K562 (cell line): ENCODE measurements at regions not wholly inside any gene's neighbourhood (a gene's known extent, or its start where the extent isn't known, plus 50 kb on each side); places are given as distances from the start of the nearest gene placed in this dataset.

Experiments
- ASH1L ChIP-seq: fragments of 450-650 bp; IDR thresholded peaks from 2 replicates; pipeline ENCODE4 v1.6.1; 2018; ENCODE audit warnings: borderline replicate concordance, mild to moderate bottlenecking, low read depth; ENCODE audit not compliant: partially characterized antibody
- BRD9 ChIP-seq: fragments of 450-650 bp; IDR thresholded peaks from 2 replicates; pipeline ENCODE4 v1.6.1; 2018; ENCODE audit warnings: low read depth; ENCODE audit not compliant: partially characterized antibody
- E2F3 ChIP-seq: fragments of 250-450 bp; sonication (Bioruptor Pico); IDR thresholded peaks from 2 replicates; pipeline ENCODE4 v1.4.0; 2020; ENCODE audit warnings: mild to moderate bottlenecking
- HDGF ChIP-seq: fragments of 450-650 bp; IDR thresholded peaks from 2 replicates; pipeline ENCODE4 v1.6.1; 2016
- IFI16 ChIP-seq: fragments of 250-450 bp; sonication (Bioruptor Pico); IDR thresholded peaks from 2 replicates; pipeline ENCODE4 v2.1.2; 2022; ENCODE audit warnings: mild to moderate bottlenecking, inconsistent platforms
- KAT8 ChIP-seq: fragments of 450-650 bp; IDR thresholded peaks from 2 replicates; pipeline ENCODE4 v1.6.1; 2016; ENCODE audit warnings: low read depth, mild to moderate bottlenecking
- MTF1 ChIP-seq: fragments of 250-450 bp; sonication (Bioruptor Pico); IDR thresholded peaks from 2 replicates; pipeline ENCODE4 v1.9.0; 2021; ENCODE audit warnings: moderate library complexity, mild to moderate bottlenecking, inconsistent platforms, borderline replicate concordance
- SNRNP70 ChIP-seq: fragments of 200-400 bp; formaldehyde crosslinking; optimal IDR thresholded peaks from 2 replicates; pipeline ENCODE3; 2017; ENCODE audit warnings: low read depth, low read length
- TF ChIP-seq, protein P1 (sequence below): sonication (generic); formaldehyde crosslinking; IDR thresholded peaks from 2 replicates; pipeline ENCODE4 v1.8.1; 2022; ENCODE audit warnings: missing genetic modification reagents
- TF ChIP-seq, protein P2 (sequence below), 3 experiments: IDR thresholded peaks in 2 of 3; conservative IDR thresholded peaks in 1 of 3; 2 replicates each; pipeline ENCODE4 v1.5.1; 2011 to 2012; ENCODE audit warnings: low read length in 3 of 3, mild to moderate bottlenecking in 3 of 3, control low read depth in 2 of 3, improper control_type of control experiment in 1 of 3, inconsistent platforms in 1 of 3, low read depth in 1 of 3, mixed read lengths in 1 of 3, moderate library complexity in 1 of 3; ENCODE audit not compliant: insufficient read depth in 2 of 3
- TF ChIP-seq, protein P3 (sequence below), 2 experiments: fragments of 450-650 bp; IDR thresholded peaks; 2 replicates each; pipeline ENCODE4 v1.6.1; 2016; ENCODE audit warnings: mild to moderate bottlenecking in 2 of 2, borderline replicate concordance in 1 of 2, low read depth in 1 of 2, moderate library complexity in 1 of 2
- TF ChIP-seq, protein P4 (sequence below), 2 experiments: fragments of 450-650 bp in 1 of 2; sonication (generic) in 1 of 2; formaldehyde crosslinking in 1 of 2; IDR thresholded peaks; 2 replicates each; pipeline versions ENCODE4 v1.7.1 to v1.9.0; 2016 to 2022; ENCODE audit warnings: inconsistent platforms in 1 of 2, mild to moderate bottlenecking in 1 of 2, missing genetic modification reagents in 1 of 2

GRCh38 chr13:32938314-32938713 is 77.9 kb upstream of the KL start:
- TF ChIP-seq, protein P1, sequence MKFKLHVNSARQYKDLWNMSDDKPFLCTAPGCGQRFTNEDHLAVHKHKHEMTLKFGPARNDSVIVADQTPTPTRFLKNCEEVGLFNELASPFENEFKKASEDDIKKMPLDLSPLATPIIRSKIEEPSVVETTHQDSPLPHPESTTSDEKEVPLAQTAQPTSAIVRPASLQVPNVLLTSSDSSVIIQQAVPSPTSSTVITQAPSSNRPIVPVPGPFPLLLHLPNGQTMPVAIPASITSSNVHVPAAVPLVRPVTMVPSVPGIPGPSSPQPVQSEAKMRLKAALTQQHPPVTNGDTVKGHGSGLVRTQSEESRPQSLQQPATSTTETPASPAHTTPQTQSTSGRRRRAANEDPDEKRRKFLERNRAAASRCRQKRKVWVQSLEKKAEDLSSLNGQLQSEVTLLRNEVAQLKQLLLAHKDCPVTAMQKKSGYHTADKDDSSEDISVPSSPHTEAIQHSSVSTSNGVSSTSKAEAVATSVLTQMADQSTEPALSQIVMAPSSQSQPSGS (CRISPR knock-in tag): no peak
- TF ChIP-seq, protein P2, sequence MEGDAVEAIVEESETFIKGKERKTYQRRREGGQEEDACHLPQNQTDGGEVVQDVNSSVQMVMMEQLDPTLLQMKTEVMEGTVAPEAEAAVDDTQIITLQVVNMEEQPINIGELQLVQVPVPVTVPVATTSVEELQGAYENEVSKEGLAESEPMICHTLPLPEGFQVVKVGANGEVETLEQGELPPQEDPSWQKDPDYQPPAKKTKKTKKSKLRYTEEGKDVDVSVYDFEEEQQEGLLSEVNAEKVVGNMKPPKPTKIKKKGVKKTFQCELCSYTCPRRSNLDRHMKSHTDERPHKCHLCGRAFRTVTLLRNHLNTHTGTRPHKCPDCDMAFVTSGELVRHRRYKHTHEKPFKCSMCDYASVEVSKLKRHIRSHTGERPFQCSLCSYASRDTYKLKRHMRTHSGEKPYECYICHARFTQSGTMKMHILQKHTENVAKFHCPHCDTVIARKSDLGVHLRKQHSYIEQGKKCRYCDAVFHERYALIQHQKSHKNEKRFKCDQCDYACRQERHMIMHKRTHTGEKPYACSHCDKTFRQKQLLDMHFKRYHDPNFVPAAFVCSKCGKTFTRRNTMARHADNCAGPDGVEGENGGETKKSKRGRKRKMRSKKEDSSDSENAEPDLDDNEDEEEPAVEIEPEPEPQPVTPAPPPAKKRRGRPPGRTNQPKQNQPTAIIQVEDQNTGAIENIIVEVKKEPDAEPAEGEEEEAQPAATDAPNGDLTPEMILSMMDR (IDR thresholded peaks at IDR 0.05 in 2 of 3, conservative IDR thresholded peaks at IDR 0.05 in 1 of 3; ENCODE audit: insufficient read depth in 2 of 3, low read depth in 1 of 3, low read length in 3 of 3): no peak
- TF ChIP-seq HDGF: no peak
- no peak for TF ChIP-seq SNRNP70
- TF ChIP-seq, protein P3, sequence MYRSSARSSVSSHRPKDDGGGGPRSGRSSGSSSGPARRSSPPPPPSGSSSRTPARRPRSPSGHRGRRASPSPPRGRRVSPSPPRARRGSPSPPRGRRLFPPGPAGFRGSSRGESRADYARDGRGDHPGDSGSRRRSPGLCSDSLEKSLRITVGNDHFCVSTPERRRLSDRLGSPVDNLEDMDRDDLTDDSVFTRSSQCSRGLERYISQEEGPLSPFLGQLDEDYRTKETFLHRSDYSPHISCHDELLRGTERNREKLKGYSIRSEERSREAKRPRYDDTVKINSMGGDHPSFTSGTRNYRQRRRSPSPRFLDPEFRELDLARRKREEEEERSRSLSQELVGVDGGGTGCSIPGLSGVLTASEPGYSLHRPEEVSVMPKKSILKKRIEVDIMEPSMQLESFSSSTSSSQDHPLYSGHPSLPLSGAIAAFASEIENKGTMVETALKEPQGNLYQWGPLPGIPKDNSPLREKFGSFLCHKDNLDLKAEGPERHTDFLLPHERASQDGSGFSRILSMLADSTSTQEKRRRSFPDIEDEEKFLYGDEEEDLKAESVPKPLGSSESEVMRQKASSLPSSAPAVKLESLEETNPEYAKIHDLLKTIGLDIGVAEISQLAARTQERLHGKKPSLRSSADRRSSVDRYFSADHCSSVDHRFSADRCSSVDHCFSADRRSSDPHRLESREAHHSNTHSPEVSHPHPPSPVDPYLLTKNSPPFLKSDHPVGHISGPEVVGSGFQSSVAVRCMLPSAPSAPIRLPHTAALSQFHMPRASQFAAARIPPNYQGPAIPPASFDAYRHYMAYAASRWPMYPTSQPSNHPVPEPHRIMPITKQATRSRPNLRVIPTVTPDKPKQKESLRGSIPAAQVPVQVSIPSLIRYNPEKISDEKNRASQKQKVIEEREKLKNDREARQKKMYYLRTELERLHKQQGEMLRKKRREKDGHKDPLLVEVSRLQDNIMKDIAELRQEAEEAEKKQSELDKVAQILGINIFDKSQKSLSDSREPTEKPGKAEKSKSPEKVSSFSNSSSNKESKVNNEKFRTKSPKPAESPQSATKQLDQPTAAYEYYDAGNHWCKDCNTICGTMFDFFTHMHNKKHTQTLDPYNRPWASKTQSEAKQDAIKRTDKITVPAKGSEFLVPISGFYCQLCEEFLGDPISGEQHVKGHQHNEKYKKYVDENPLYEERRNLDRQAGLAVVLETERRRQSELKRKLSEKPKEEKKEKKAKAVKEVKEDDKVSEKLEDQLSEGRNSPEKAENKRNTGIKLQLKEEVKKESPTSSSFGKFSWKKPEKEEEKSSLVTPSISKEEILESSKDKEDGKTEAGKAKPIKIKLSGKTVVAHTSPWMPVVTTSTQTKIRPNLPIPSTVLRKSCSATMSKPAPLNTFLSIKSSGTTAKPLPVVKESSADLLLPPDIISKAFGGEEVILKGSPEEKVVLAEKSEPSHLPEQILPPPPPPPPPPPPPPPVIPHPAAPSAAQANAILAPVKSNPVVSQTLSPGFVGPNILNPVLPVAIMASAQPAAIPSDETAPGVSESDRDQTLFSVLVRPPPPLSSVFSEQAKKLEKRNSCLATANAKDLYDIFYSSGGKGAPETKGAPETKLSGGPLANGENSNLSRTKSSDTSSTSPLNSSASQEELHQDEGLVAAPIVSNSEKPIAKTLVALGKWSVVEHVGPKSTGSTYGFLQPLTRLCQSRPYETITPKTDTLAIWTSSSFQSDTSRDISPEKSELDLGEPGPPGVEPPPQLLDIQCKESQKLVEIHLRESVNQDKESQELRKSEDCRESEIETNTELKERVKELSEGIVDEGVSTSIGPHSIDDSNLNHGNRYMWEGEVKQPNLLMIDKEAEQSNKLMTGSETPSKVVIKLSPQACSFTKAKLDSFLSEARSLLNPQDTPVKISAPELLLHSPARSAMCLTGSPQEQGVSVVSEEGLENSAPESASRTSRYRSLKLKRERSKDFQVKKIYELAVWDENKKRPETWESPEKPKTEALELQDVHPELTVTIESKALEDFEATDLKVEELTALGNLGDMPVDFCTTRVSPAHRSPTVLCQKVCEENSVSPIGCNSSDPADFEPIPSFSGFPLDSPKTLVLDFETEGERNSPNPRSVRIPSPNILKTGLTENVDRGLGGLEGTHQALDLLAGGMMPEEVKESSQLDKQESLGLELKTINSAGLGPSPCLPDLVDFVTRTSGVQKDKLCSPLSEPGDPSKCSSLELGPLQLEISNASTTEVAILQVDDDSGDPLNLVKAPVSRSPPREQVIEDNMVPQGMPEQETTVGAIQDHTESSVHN (IDR thresholded peaks at IDR 0.05; ENCODE audit: borderline replicate concordance in 1 of 2, low read depth in 1 of 2): no peak
- TF ChIP-seq IFI16 (CRISPR knock-in tag): no peak
- no peak for TF ChIP-seq ASH1L
- no peak for TF ChIP-seq BRD9
- TF ChIP-seq, protein P4, sequence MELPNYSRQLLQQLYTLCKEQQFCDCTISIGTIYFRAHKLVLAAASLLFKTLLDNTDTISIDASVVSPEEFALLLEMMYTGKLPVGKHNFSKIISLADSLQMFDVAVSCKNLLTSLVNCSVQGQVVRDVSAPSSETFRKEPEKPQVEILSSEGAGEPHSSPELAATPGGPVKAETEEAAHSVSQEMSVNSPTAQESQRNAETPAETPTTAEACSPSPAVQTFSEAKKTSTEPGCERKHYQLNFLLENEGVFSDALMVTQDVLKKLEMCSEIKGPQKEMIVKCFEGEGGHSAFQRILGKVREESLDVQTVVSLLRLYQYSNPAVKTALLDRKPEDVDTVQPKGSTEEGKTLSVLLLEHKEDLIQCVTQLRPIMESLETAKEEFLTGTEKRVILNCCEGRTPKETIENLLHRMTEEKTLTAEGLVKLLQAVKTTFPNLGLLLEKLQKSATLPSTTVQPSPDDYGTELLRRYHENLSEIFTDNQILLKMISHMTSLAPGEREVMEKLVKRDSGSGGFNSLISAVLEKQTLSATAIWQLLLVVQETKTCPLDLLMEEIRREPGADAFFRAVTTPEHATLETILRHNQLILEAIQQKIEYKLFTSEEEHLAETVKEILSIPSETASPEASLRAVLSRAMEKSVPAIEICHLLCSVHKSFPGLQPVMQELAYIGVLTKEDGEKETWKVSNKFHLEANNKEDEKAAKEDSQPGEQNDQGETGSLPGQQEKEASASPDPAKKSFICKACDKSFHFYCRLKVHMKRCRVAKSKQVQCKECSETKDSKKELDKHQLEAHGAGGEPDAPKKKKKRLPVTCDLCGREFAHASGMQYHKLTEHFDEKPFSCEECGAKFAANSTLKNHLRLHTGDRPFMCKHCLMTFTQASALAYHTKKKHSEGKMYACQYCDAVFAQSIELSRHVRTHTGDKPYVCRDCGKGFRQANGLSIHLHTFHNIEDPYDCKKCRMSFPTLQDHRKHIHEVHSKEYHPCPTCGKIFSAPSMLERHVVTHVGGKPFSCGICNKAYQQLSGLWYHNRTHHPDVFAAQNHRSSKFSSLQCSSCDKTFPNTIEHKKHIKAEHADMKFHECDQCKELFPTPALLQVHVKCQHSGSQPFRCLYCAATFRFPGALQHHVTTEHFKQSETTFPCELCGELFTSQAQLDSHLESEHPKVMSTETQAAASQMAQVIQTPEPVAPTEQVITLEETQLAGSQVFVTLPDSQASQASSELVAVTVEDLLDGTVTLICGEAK (IDR thresholded peaks at IDR 0.05): no peak
- TF ChIP-seq, protein P4 (CRISPR knock-in tag; IDR thresholded peaks at IDR 0.05): no peak
- TF ChIP-seq MTF1: no peak
- no peak for TF ChIP-seq E2F3 (CRISPR knock-in tag)
- no peak for TF ChIP-seq KAT8
